ENCODE measurements at regions not wholly inside any gene's neighbourhood (a gene's known extent, or its start where the extent isn't known, plus 50 kb on each side); places are given as distances from the start of the nearest gene placed in this dataset.

DNA sequence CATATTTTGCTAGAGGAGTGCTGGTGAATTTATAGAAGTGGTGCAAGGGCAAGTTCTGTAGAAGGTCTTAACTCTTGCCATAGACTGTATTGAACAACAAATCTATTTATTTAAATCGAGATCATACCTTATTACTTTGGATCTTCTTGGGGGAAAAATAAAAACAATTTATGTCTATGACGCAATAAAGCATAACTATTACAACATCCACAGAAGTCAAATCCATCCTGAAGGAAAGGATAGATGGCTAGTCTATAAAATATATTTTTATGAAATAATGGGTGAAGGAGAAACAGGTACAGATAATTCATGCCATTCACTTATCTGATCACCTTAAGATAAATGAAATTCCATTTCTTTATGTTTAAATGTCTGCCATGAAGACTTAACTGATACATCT, 1168.8 kb upstream of the AGA start:
- H3K27me3 ChIP-seq (ENCODE audit: control insufficient read depth in 1 of 2, insufficient read depth in 1 of 2, low read length in 2 of 2): no peaks in the 10 kb centered on the region
- no CpG with 5 or more reads among the region's 2 CpGs for WGBS

DNA sequence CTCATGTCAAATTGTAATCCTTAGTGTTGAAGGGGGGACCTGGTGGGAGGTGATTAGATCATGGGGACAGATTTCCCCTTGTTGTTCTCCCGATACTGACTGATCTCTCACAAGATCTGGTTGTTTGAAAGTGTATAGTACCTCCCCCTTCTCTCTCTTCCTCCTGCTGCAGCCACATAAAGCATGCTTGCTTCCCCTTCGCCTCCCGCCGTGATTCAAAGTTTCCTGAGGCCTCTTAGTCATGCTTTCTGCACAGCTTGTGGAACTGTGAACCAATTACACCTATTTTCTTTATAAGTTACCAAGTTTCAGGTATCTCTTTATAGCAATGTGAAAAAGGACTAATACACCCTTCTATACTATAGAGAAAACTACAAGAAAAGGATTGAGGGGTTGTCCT, 1170.5 kb upstream of the AGA start:
- Histone ChIP-seq H3K36me3 (ENCODE audit: control insufficient read depth in 1 of 2, insufficient read depth in 2 of 2, low read depth in 1 of 2, low read length in 2 of 2) (no peaks in the 10 kb centered on the region), H2AFZ (ENCODE audit: low read depth, low read length) (no peak overlapping the region), H3K23ac (ENCODE audit: low read length in 2 of 2) (no peak overlapping the region), H3K14ac (ENCODE audit: low read length in 2 of 2) (no peak overlapping the region), H3K4me3 (ENCODE audit: insufficient read depth in 1 of 2, low read depth in 1 of 2, low read length in 2 of 2) (no peak overlapping the region), H3K18ac (ENCODE audit: low read depth in 1 of 2, low read length in 2 of 2) (no peak overlapping the region), H4K91ac (ENCODE audit: low read length) (no peak overlapping the region), H3K27me3 (ENCODE audit: control insufficient read depth in 1 of 2, insufficient read depth in 1 of 2, low read length in 2 of 2) (no peaks in the 10 kb centered on the region), H3K4me1 (ENCODE audit: control insufficient read depth, insufficient read depth, low read depth, low read length) (no peaks in the 10 kb centered on the region), H3K4me2 (ENCODE audit: low read length, poor library complexity, severe bottlenecking) (no peak overlapping the region), H3K27ac (ENCODE audit: low read length, poor library complexity, severe bottlenecking) (no peak overlapping the region), H3K79me1 (replicated peaks; ENCODE audit: low read length, poor library complexity, severe bottlenecking) (no peaks in the 10 kb centered on the region), H2AK5ac (ENCODE audit: low read length, severe bottlenecking) (no peak overlapping the region), H2BK120ac (ENCODE audit: low read depth, low read length) (no peak overlapping the region), H2BK12ac (ENCODE audit: low read length in 2 of 2) (no peak overlapping the region), H3K9ac (ENCODE audit: low read length) (no peak overlapping the region), H4K8ac (ENCODE audit: low read length) (no peak overlapping the region), H3K4ac (ENCODE audit: low read depth in 1 of 2, low read length in 2 of 2) (no peak overlapping the region), H2BK15ac (ENCODE audit: low read depth, poor library complexity, severe bottlenecking) (no peak overlapping the region), H3K9me3 (ENCODE audit: control insufficient read depth, low read length) (peaks cover 17% of the 10 kb centered on the region), H2BK5ac (ENCODE audit: low read depth, low read length, poor library complexity, severe bottlenecking) (no peak overlapping the region)
- whole genome bisulfite sequencing: 95% methylated on average over 4 of the region's 4 CpGs
- no peak for DNase-seq

More for the DNA sequence above, 1168.8 kb upstream of the AGA start:
- Histone ChIP-seq H4K8ac (ENCODE audit: low read length) (no peak overlapping the region), H3K4me3 (ENCODE audit: insufficient read depth in 1 of 2, low read depth in 1 of 2, low read length in 2 of 2) (no peak overlapping the region), H3K4me2 (ENCODE audit: low read length, poor library complexity, severe bottlenecking) (no peak overlapping the region), H3K27ac (ENCODE audit: low read length, poor library complexity, severe bottlenecking) (no peak overlapping the region), H3K9ac (ENCODE audit: low read length) (no peak overlapping the region), H2BK120ac (ENCODE audit: low read depth, low read length) (no peak overlapping the region), H3K4ac (ENCODE audit: low read depth in 1 of 2, low read length in 2 of 2) (no peak overlapping the region), H2AK5ac (ENCODE audit: low read length, severe bottlenecking) (no peak overlapping the region), H4K91ac (ENCODE audit: low read length) (no peak overlapping the region), H3K79me1 (replicated peaks; ENCODE audit: low read length, poor library complexity, severe bottlenecking) (no peaks in the 10 kb centered on the region), H3K18ac (ENCODE audit: low read depth in 1 of 2, low read length in 2 of 2) (no peak overlapping the region), H2BK15ac (ENCODE audit: low read depth, poor library complexity, severe bottlenecking) (no peak overlapping the region), H3K4me1 (ENCODE audit: control insufficient read depth, insufficient read depth, low read depth, low read length) (no peaks in the 10 kb centered on the region), H2BK12ac (ENCODE audit: low read length in 2 of 2) (no peak overlapping the region), H3K23ac (ENCODE audit: low read length in 2 of 2) (no peak overlapping the region), H2AFZ (ENCODE audit: low read depth, low read length) (no peak overlapping the region), H3K36me3 (ENCODE audit: control insufficient read depth in 1 of 2, insufficient read depth in 2 of 2, low read depth in 1 of 2, low read length in 2 of 2) (no peaks in the 10 kb centered on the region), H3K9me3 (ENCODE audit: control insufficient read depth, low read length) (peaks cover 17% of the 10 kb centered on the region), H3K14ac (ENCODE audit: low read length in 2 of 2) (no peak overlapping the region), H2BK5ac (ENCODE audit: low read depth, low read length, poor library complexity, severe bottlenecking) (no peak overlapping the region)
- DNase-seq: no peak

DNA sequence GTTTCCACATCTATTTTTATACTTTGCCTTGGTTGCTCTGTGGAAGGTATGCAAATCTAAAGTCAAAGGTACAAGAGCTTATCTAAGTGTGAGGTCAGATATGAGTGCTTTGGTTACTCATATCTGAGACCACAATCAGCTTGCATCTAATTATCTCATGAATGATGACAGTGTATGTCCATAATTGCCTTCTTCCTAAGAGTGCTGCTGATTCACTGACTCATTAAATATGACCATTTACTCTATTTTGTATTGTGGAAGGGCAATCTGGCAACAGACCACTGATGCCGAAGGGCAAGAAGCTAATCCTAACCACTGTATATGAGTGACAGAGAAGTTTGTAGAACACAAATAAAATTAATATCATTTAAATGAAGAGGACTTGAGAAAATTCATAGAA, 1190.2 kb upstream of the AGA start:
- no peaks in the 10 kb centered on the region for H3K4me1 ChIP-seq (ENCODE audit: control insufficient read depth, insufficient read depth, low read depth, low read length)
- H4K91ac ChIP-seq (ENCODE audit: low read length): no peak overlapping the region
- no peak overlapping the region for H3K27ac ChIP-seq (ENCODE audit: low read length, poor library complexity, severe bottlenecking)
- H3K18ac ChIP-seq (ENCODE audit: low read depth in 1 of 2, low read length in 2 of 2): no peak overlapping the region
- peak; percentile 1 for DNase-seq
- no peak overlapping the region for H2AFZ ChIP-seq (ENCODE audit: low read depth, low read length)
- H3K14ac ChIP-seq (ENCODE audit: low read length in 2 of 2): no peak overlapping the region
- H2BK15ac ChIP-seq (ENCODE audit: low read depth, poor library complexity, severe bottlenecking): no peak overlapping the region
- H3K9me3 ChIP-seq (ENCODE audit: control insufficient read depth, low read length): peaks cover 8% of the 10 kb centered on the region
- H2BK120ac ChIP-seq (ENCODE audit: low read depth, low read length): no peak overlapping the region
- WGBS: no CpG with 5 or more reads among the region's 1 CpG
- no peak overlapping the region for H2BK5ac ChIP-seq (ENCODE audit: low read depth, low read length, poor library complexity, severe bottlenecking)
- H2BK12ac ChIP-seq (ENCODE audit: low read length in 2 of 2): no peak overlapping the region
- H3K36me3 ChIP-seq (ENCODE audit: control insufficient read depth in 1 of 2, insufficient read depth in 2 of 2, low read depth in 1 of 2, low read length in 2 of 2): no peaks in the 10 kb centered on the region
- no peaks in the 10 kb centered on the region for H3K79me1 ChIP-seq (replicated peaks; ENCODE audit: low read length, poor library complexity, severe bottlenecking)
- H4K8ac ChIP-seq (ENCODE audit: low read length): no peak overlapping the region
- no peak overlapping the region for H3K23ac ChIP-seq (ENCODE audit: low read length in 2 of 2)
- H3K4me3 ChIP-seq (ENCODE audit: insufficient read depth in 1 of 2, low read depth in 1 of 2, low read length in 2 of 2): no peak overlapping the region
- no peak overlapping the region for H3K4ac ChIP-seq (ENCODE audit: low read depth in 1 of 2, low read length in 2 of 2)
- H3K9ac ChIP-seq (ENCODE audit: low read length): no peak overlapping the region
- H3K27me3 ChIP-seq (ENCODE audit: control insufficient read depth in 1 of 2, insufficient read depth in 1 of 2, low read length in 2 of 2): no peaks in the 10 kb centered on the region
- H2AK5ac ChIP-seq (ENCODE audit: low read length, severe bottlenecking): no peak overlapping the region
- no peak overlapping the region for H3K4me2 ChIP-seq (ENCODE audit: low read length, poor library complexity, severe bottlenecking)

DNA sequence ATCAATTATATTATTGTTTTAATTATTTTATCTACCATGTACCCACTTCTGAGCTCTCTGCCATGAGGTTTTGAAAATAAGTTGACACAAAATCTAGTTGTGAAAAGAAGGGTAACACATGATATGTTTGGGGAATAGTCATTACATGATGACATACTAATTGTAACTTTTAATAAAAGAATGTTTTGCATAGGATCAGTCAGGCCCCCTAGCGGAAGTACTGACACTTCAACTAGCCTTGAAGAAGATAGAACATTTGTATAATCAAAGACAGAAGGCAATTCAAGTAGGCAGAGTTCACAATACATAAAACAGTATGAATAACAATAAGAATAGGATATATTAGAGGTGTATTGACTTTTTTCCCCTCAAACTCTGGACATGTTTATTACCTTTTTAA, 1191.0 kb upstream of the AGA start:
- H4K8ac ChIP-seq (ENCODE audit: low read length): no peak overlapping the region
- H2AFZ ChIP-seq (ENCODE audit: low read depth, low read length): no peak overlapping the region
- H3K23ac ChIP-seq (ENCODE audit: low read length in 2 of 2): no peak overlapping the region
- H3K27me3 ChIP-seq (ENCODE audit: control insufficient read depth in 1 of 2, insufficient read depth in 1 of 2, low read length in 2 of 2): no peaks in the 10 kb centered on the region
- no peak overlapping the region for H2BK120ac ChIP-seq (ENCODE audit: low read depth, low read length)
- no peak overlapping the region for H3K4me2 ChIP-seq (ENCODE audit: low read length, poor library complexity, severe bottlenecking)
- H3K79me1 ChIP-seq (replicated peaks; ENCODE audit: low read length, poor library complexity, severe bottlenecking): no peaks in the 10 kb centered on the region
- no peaks in the 10 kb centered on the region for H3K36me3 ChIP-seq (ENCODE audit: control insufficient read depth in 1 of 2, insufficient read depth in 2 of 2, low read depth in 1 of 2, low read length in 2 of 2)
- no peak for DNase-seq
- no peak overlapping the region for H2BK15ac ChIP-seq (ENCODE audit: low read depth, poor library complexity, severe bottlenecking)
- H3K14ac ChIP-seq (ENCODE audit: low read length in 2 of 2): no peak overlapping the region
- H2BK12ac ChIP-seq (ENCODE audit: low read length in 2 of 2): no peak overlapping the region
- H2AK5ac ChIP-seq (ENCODE audit: low read length, severe bottlenecking): no peak overlapping the region
- no peak overlapping the region for H3K4me3 ChIP-seq (ENCODE audit: insufficient read depth in 1 of 2, low read depth in 1 of 2, low read length in 2 of 2)
- peaks cover 6% of the 10 kb centered on the region for H3K9me3 ChIP-seq (ENCODE audit: control insufficient read depth, low read length)
- H3K4me1 ChIP-seq (ENCODE audit: control insufficient read depth, insufficient read depth, low read depth, low read length): no peaks in the 10 kb centered on the region
- H4K91ac ChIP-seq (ENCODE audit: low read length): no peak overlapping the region
- H3K9ac ChIP-seq (ENCODE audit: low read length): no peak overlapping the region
- no CpG with 5 or more reads among the region's 1 CpG for WGBS
- H3K27ac ChIP-seq (ENCODE audit: low read length, poor library complexity, severe bottlenecking): no peak overlapping the region
- H3K4ac ChIP-seq (ENCODE audit: low read depth in 1 of 2, low read length in 2 of 2): no peak overlapping the region
- no peak overlapping the region for H2BK5ac ChIP-seq (ENCODE audit: low read depth, low read length, poor library complexity, severe bottlenecking)
- H3K18ac ChIP-seq (ENCODE audit: low read depth in 1 of 2, low read length in 2 of 2): no peak overlapping the region

Measured in mesenchymal stem cell (in vitro differentiated cells and primary cell).